Tibial nerve (tissue), 4 donors: ENCODE measurements at regions not wholly inside any gene's neighbourhood (a gene's known extent, or its start where the extent isn't known, plus 50 kb on each side); places are given as distances from the start of the nearest gene placed in this dataset.

ENCODE experiments used
- CTCF ChIP-seq, 5 experiments: fragments of 200-600 bp in 3 of 5; fragments of 450-650 bp in 2 of 5; sonication (generic) in 3 of 5; IDR thresholded peaks; one replicate each; pipeline ENCODE4 v1.5.1; 2016 to 2019; ENCODE audit warnings: antibody characterized with exemption in 5 of 5, mild to moderate bottlenecking in 3 of 5, moderate library complexity in 2 of 5
- EP300 ChIP-seq, 2 donors: sonication (generic); formaldehyde crosslinking; IDR thresholded peaks; one replicate each; pipeline ENCODE4 v1.6.1; 2017; ENCODE audit warnings: antibody characterized with exemption in 2 of 2, mild to moderate bottlenecking in 1 of 2
- POLR2A ChIP-seq, 2 donors: fragments of 450-650 bp; IDR thresholded peaks; one replicate each; pipeline ENCODE4 v1.6.1; 2017; ENCODE audit warnings: antibody characterized with exemption in 2 of 2, mild to moderate bottlenecking in 2 of 2, moderate library complexity in 2 of 2

- TF ChIP-seq CTCF (IDR thresholded peaks at IDR 0.05) = no peak
- TF ChIP-seq POLR2A (IDR thresholded peaks at IDR 0.05) = no peak
- no peak for TF ChIP-seq EP300 (IDR thresholded peaks at IDR 0.05)
Measured at GRCh38 chrX:80513625-80514024, 93.4 kb downstream of the TENT5D start.
